Thoracic aorta (tissue), 2 donors: ENCODE measurements at regions not wholly inside any gene's neighbourhood (a gene's known extent, or its start where the extent isn't known, plus 50 kb on each side); places are given as distances from the start of the nearest gene placed in this dataset.

Source experiments
- ATAC-seq: fragments of 150-250 bp; one replicate; pipeline ENCODE4 v1.8.0; 2017; ENCODE audit warnings: low read depth; ENCODE audit not compliant: insufficient number of reproducible peaks, low FRiP score
- DNase-seq: peaks from one replicate; pipeline ENCODE4 v3.0.0-alpha.2; 2020; ENCODE audit warnings: low spot score
- H3K27ac ChIP-seq, 2 donors: fragments of 200-600 bp; sonication (generic); 1 replicate in 1 of 2; 2 replicates in 1 of 2; pipeline ENCODE4 v1.5.1; 2016; ENCODE audit warnings: mild to moderate bottlenecking in 2 of 2, moderate library complexity in 2 of 2
- H3K27me3 ChIP-seq: fragments of 200-600 bp; sonication (generic); replicated peaks from 2 replicates; pipeline ENCODE4 v1.6.0; 2016; ENCODE audit warnings: mild to moderate bottlenecking; ENCODE audit not compliant: insufficient read depth
- H3K36me3 ChIP-seq: fragments of 200-600 bp; sonication (generic); one replicate; pipeline ENCODE4 v1.5.1; 2016
- H3K4me1 ChIP-seq, 2 donors: fragments of 200-600 bp; sonication (generic); 1 replicate in 1 of 2; 2 replicates in 1 of 2; pipeline versions ENCODE4 v1.5.1 to v1.6.0; 2016; ENCODE audit warnings: low read depth in 2 of 2, mild to moderate bottlenecking in 1 of 2; ENCODE audit not compliant: control insufficient read depth in 1 of 2
- H3K4me3 ChIP-seq: fragments of 200-600 bp; sonication (generic); 2 replicates; pipeline ENCODE4 v1.5.1; 2016; ENCODE audit warnings: mild to moderate bottlenecking
- H3K9me3 ChIP-seq: fragments of 200-600 bp; sonication (generic); 2 replicates; pipeline ENCODE4 v1.5.1; 2016
- CTCF ChIP-seq: fragments of 200-600 bp; sonication (generic); IDR thresholded peaks from one replicate; pipeline ENCODE4 v1.5.1; 2019; ENCODE audit warnings: antibody characterized with exemption

GRCh38 chr7:95649546-95649945, 53.2 kb upstream of the PDK4 start:
- H3K4me1 ChIP-seq = no peaks in the 10 kb centered on the region
- DNase-seq = no peak
- no peak for ATAC-seq
- no peaks in the 10 kb centered on the region for H3K9me3 ChIP-seq
- no peaks in the 10 kb centered on the region for H3K27me3 ChIP-seq
- no peak overlapping the region for H3K27ac ChIP-seq
- no peak for TF ChIP-seq CTCF
- no peak overlapping the region for H3K4me3 ChIP-seq
- no peaks in the 10 kb centered on the region for H3K36me3 ChIP-seq

GRCh38 chr7:95646350-95646749, 50.0 kb upstream of the PDK4 start:
- no peaks in the 10 kb centered on the region for H3K4me1 ChIP-seq
- no peaks in the 10 kb centered on the region for H3K27me3 ChIP-seq
- TF ChIP-seq CTCF = no peak
- no peak for ATAC-seq
- no peak overlapping the region for H3K4me3 ChIP-seq
- DNase-seq = no peak
- no peaks in the 10 kb centered on the region for H3K36me3 ChIP-seq
- H3K9me3 ChIP-seq = no peaks in the 10 kb centered on the region
- no peak overlapping the region for H3K27ac ChIP-seq
